ENCODE measurements at regions not wholly inside any gene's neighbourhood (a gene's known extent, or its start where the extent isn't known, plus 50 kb on each side); places are given as distances from the start of the nearest gene placed in this dataset.

GRCh38 chrX:1835056-1835455 is 220.2 kb downstream of the ASMT start:
- TF ChIP-seq POLR2A (IDR thresholded peaks at IDR 0.05) (no peak), CTCF (IDR thresholded peaks at IDR 0.05) (no peak)
